Mammary epithelial cell (primary cell): ENCODE measurements at regions not wholly inside any gene's neighbourhood (a gene's known extent, or its start where the extent isn't known, plus 50 kb on each side); places are given as distances from the start of the nearest gene placed in this dataset.

ENCODE experiments used
- CTCF ChIP-seq, 2 donors: IDR thresholded peaks in 1 of 2; conservative IDR thresholded peaks in 1 of 2; 2 replicates each; pipeline ENCODE4 v1.5.1; 2011 to 2012; ENCODE audit warnings: inconsistent platforms in 2 of 2, low read length in 2 of 2, mild to moderate bottlenecking in 2 of 2, control low read depth in 1 of 2, low read depth in 1 of 2; ENCODE audit not compliant: insufficient read depth in 1 of 2; ENCODE audit errors: extremely low read depth in 1 of 2
- EZH2 ChIP-seq: IDR thresholded peaks from 2 replicates; pipeline ENCODE4 v1.6.1; 2012; ENCODE audit warnings: low read length, inconsistent platforms, borderline replicate concordance

GRCh38 chr22:25409240-25409639 is 155.2 kb upstream of the GRK3 start:
- TF ChIP-seq EZH2 (no peak), CTCF (conservative IDR thresholded peaks at IDR 0.05 in 1 of 2, IDR thresholded peaks at IDR 0.05 in 1 of 2; ENCODE audit: extremely low read depth in 1 of 2, insufficient read depth in 1 of 2, low read depth in 1 of 2, low read length in 2 of 2) (no peak)
